HG03175 (cell line): ENCODE measurements at regions not wholly inside any gene's neighbourhood (a gene's known extent, or its start where the extent isn't known, plus 50 kb on each side); places are given as distances from the start of the nearest gene placed in this dataset.

ENCODE experiments used
- ATAC-seq: cut with Tn5 transposase; IDR thresholded peaks from one replicate; pipeline ENCODE4 v1.9.1; 2021; ENCODE audit warnings: mild to moderate bottlenecking, moderate library complexity; ENCODE audit not compliant: unreplicated experiment

- ATAC-seq: no peak
These were observed 1217.0 kb upstream of the ZEB2 start for GRCh38 chr2:145736871-145737270.

- ATAC-seq: no peak
These were observed 1211.5 kb upstream of the ZEB2 start for GRCh38 chr2:145731467-145731866.

GRCh38 chr2:145729993-145730770, 1210.3 kb upstream of the ZEB2 start:
- ATAC-seq: no peak

GRCh38 chr2:145729481-145729880, 1209.6 kb upstream of the ZEB2 start:
- no peak for ATAC-seq

- no peak for ATAC-seq
These were observed 1208.6 kb upstream of the ZEB2 start for GRCh38 chr2:145728511-145728910.

GRCh38 chr2:145725876-145726275, 1206.0 kb upstream of the ZEB2 start:
- ATAC-seq: no peak

- no peak for ATAC-seq
These were observed 1204.5 kb upstream of the ZEB2 start for GRCh38 chr2:145724311-145724898.

GRCh38 chr2:145723872-145724271, 1204.0 kb upstream of the ZEB2 start:
- no peak for ATAC-seq

GRCh38 chr2:145721681-145722080, 1201.8 kb upstream of the ZEB2 start:
- ATAC-seq: no peak

- ATAC-seq: no peak
These were observed 1195.7 kb upstream of the ZEB2 start for GRCh38 chr2:145715601-145716000.

- no peak for ATAC-seq
These were observed 1190.4 kb upstream of the ZEB2 start for GRCh38 chr2:145710303-145710702.

GRCh38 chr2:145702305-145702704, 1182.4 kb upstream of the ZEB2 start:
- no peak for ATAC-seq

- peak; percentile 95 for ATAC-seq
These were observed 1173.1 kb upstream of the ZEB2 start for GRCh38 chr2:145692971-145693478.

- ATAC-seq: no peak
These were observed 1171.7 kb upstream of the ZEB2 start for GRCh38 chr2:145691659-145692058.

- no peak for ATAC-seq
These were observed 1170.4 kb upstream of the ZEB2 start for GRCh38 chr2:145690183-145690778.

GRCh38 chr2:145689277-145689676, 1169.4 kb upstream of the ZEB2 start:
- no peak for ATAC-seq

- ATAC-seq: no peak
These were observed 1168.2 kb upstream of the ZEB2 start for GRCh38 chr2:145688156-145688555.

- ATAC-seq: no peak
These were observed 1167.7 kb upstream of the ZEB2 start for GRCh38 chr2:145687442-145688134.

GRCh38 chr2:145685383-145686050, 1165.6 kb upstream of the ZEB2 start:
- ATAC-seq: no peak

GRCh38 chr2:145682546-145683157, 1162.7 kb upstream of the ZEB2 start:
- no peak for ATAC-seq
